ENCODE measurements at regions not wholly inside any gene's neighbourhood (a gene's known extent, or its start where the extent isn't known, plus 50 kb on each side); places are given as distances from the start of the nearest gene placed in this dataset.

- H3K36me3 ChIP-seq (ENCODE audit: low read length) = no peaks in the 10 kb centered on the region
- H3K27ac ChIP-seq (ENCODE audit: low read depth, low read length) = no peak overlapping the region
- H3F3A ChIP-seq (ENCODE audit: insufficient read depth) = no peaks in the 10 kb centered on the region
- no peak overlapping the region for H2AFZ ChIP-seq (ENCODE audit: low read depth, low read length, severe bottlenecking)
- H3K4me3 ChIP-seq (ENCODE audit: insufficient read depth, low read length, poor library complexity, severe bottlenecking) = no peak overlapping the region
- H3K79me2 ChIP-seq (ENCODE audit: insufficient read depth, low read length) = no peaks in the 10 kb centered on the region
- H3K27me3 ChIP-seq (ENCODE audit: low read length) = no peaks in the 10 kb centered on the region
- H3K4me2 ChIP-seq (ENCODE audit: low read depth, low read length, poor library complexity, severe bottlenecking) = no peak overlapping the region
- H3K9ac ChIP-seq (ENCODE audit: low read length) = no peak overlapping the region
- H4K20me1 ChIP-seq (ENCODE audit: low read depth, low read length) = no peaks in the 10 kb centered on the region
- H3K9me2 ChIP-seq (replicated peaks; ENCODE audit: insufficient read depth, low read length) = no peaks in the 10 kb centered on the region
- TF ChIP-seq CTCF (IDR thresholded peaks at IDR 0.05; ENCODE audit: insufficient read depth, low read length, poor library complexity, severe bottlenecking) = no peak
- no peak for TF ChIP-seq EZH2phosphoT487 (conservative IDR thresholded peaks at IDR 0.05; ENCODE audit: low read length)
- no peaks in the 10 kb centered on the region for H3K9me3 ChIP-seq (ENCODE audit: insufficient read depth, low read length)
Measured at GRCh38 chr1:199639453-199639852, 388.1 kb upstream of the NR5A2 start.

- TF ChIP-seq EZH2phosphoT487 (conservative IDR thresholded peaks at IDR 0.05; ENCODE audit: low read length) = no peak
- no peak for TF ChIP-seq CTCF (IDR thresholded peaks at IDR 0.05; ENCODE audit: insufficient read depth, low read length, poor library complexity, severe bottlenecking)
- no peaks in the 10 kb centered on the region for H3K9me2 ChIP-seq (replicated peaks; ENCODE audit: insufficient read depth, low read length)
- H3K9me3 ChIP-seq (ENCODE audit: insufficient read depth, low read length) = no peaks in the 10 kb centered on the region
- no peak overlapping the region for H3K4me3 ChIP-seq (ENCODE audit: insufficient read depth, low read length, poor library complexity, severe bottlenecking)
- H3K27ac ChIP-seq (ENCODE audit: low read depth, low read length) = no peak overlapping the region
- H3K4me2 ChIP-seq (ENCODE audit: low read depth, low read length, poor library complexity, severe bottlenecking) = no peak overlapping the region
- H3K79me2 ChIP-seq (ENCODE audit: insufficient read depth, low read length) = no peaks in the 10 kb centered on the region
- H3K36me3 ChIP-seq (ENCODE audit: low read length) = no peaks in the 10 kb centered on the region; the same call in 1 of the 2 replicates
- H2AFZ ChIP-seq (ENCODE audit: low read depth, low read length, severe bottlenecking) = no peak overlapping the region
- H3F3A ChIP-seq (ENCODE audit: insufficient read depth) = no peaks in the 10 kb centered on the region
- no peak overlapping the region for H3K9ac ChIP-seq (ENCODE audit: low read length)
- no peaks in the 10 kb centered on the region for H3K27me3 ChIP-seq (ENCODE audit: low read length)
- no peaks in the 10 kb centered on the region for H4K20me1 ChIP-seq (ENCODE audit: low read depth, low read length)
Measured at GRCh38 chr1:199641531-199641930, 386.0 kb upstream of the NR5A2 start.

DNA sequence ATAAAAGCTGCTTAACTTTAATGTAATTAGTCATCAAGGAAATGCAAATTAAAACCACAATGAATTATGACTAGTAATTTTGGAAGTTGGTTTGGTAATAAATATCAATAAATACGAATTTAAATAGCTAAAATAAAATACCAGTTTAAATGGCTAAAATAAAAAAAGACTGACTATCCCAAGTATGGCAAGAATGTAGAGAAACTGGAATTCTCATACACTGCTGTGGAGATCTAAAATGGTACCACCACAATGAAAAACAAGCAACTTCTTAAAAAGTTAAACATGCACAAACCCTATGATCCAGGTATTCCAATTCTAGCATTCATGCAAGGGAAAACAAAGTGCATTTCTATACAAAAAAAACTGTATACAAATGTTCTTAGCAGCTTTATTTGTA is 382.6 kb upstream of the NR5A2 start:
- no peaks in the 10 kb centered on the region; the same call in 1 of the 2 replicates for H3K36me3 ChIP-seq (ENCODE audit: low read length)
- no peak overlapping the region for H3K4me3 ChIP-seq (ENCODE audit: insufficient read depth, low read length, poor library complexity, severe bottlenecking)
- no peaks in the 10 kb centered on the region for H3K9me2 ChIP-seq (replicated peaks; ENCODE audit: insufficient read depth, low read length)
- TF ChIP-seq CTCF (IDR thresholded peaks at IDR 0.05; ENCODE audit: insufficient read depth, low read length, poor library complexity, severe bottlenecking) (no peak), EZH2phosphoT487 (conservative IDR thresholded peaks at IDR 0.05; ENCODE audit: low read length) (no peak)
- no peak overlapping the region for H3K4me2 ChIP-seq (ENCODE audit: low read depth, low read length, poor library complexity, severe bottlenecking)
- H3K27me3 ChIP-seq (ENCODE audit: low read length) = no peaks in the 10 kb centered on the region
- no peaks in the 10 kb centered on the region for H3F3A ChIP-seq (ENCODE audit: insufficient read depth)
- no peak overlapping the region for H3K27ac ChIP-seq (ENCODE audit: low read depth, low read length)
- H3K9ac ChIP-seq (ENCODE audit: low read length) = no peak overlapping the region
- no peaks in the 10 kb centered on the region for H3K79me2 ChIP-seq (ENCODE audit: insufficient read depth, low read length)
- H4K20me1 ChIP-seq (ENCODE audit: low read depth, low read length) = no peaks in the 10 kb centered on the region
- no peak overlapping the region for H2AFZ ChIP-seq (ENCODE audit: low read depth, low read length, severe bottlenecking)
- no peaks in the 10 kb centered on the region for H3K9me3 ChIP-seq (ENCODE audit: insufficient read depth, low read length)
